RKO (cell line): ENCODE measurements at regions not wholly inside any gene's neighbourhood (a gene's known extent, or its start where the extent isn't known, plus 50 kb on each side); places are given as distances from the start of the nearest gene placed in this dataset.
"Not testable (repeated sequence)": the region's sequence is repeated elsewhere in the genome, so short reads cannot be mapped to it uniquely, and the experiment has no call there.

Source experiments
- DNase-seq: peaks from one replicate; pipeline ENCODE4 v3.0.0-alpha.2; 2016; ENCODE audit warnings: low spot score

- DNase-seq = peak; percentile 54
Observed at GRCh38 chr6:100228437-100228833, 234.4 kb upstream of the MCHR2 start.

- DNase-seq = no peak
Observed at GRCh38 chr6:100226811-100227210, 232.8 kb upstream of the MCHR2 start.

GRCh38 chr6:100223952-100224351 is 229.9 kb upstream of the MCHR2 start:
- not testable (repeated sequence) for DNase-seq

DNA sequence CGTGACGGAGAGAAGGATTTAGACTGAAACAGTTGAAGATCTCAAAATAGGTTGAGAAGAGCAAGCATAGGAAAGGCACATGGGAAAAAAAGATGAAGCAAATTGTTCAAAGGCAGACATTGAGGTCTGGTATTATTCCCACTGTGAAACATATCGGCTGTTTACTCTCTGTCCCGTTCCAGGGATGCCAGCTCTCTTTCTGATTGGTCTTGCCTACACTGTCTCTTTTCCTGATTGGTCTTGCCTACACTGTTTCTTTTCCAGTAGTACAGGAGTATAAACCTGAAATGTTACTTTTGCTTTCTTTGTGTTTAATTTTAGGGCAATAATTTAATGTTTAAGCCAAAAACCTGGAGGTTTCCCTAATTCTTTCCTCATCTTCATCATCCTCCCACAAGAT is 226.5 kb upstream of the MCHR2 start:
- no peak for DNase-seq

- no peak for DNase-seq
Observed at GRCh38 chr6:100217225-100218012, 223.4 kb upstream of the MCHR2 start.

GRCh38 chr6:100216760-100217159 is 222.7 kb upstream of the MCHR2 start:
- DNase-seq = no peak

GRCh38 chr6:100212131-100212530 is 218.1 kb upstream of the MCHR2 start:
- no peak for DNase-seq

GRCh38 chr6:100210137-100211117 is 216.4 kb upstream of the MCHR2 start:
- no peak for DNase-seq

GRCh38 chr6:100209323-100210136 is 215.5 kb upstream of the MCHR2 start:
- no peak for DNase-seq

GRCh38 chr6:100203400-100203799 is 209.4 kb upstream of the MCHR2 start:
- peak; percentile 86 for DNase-seq

DNA sequence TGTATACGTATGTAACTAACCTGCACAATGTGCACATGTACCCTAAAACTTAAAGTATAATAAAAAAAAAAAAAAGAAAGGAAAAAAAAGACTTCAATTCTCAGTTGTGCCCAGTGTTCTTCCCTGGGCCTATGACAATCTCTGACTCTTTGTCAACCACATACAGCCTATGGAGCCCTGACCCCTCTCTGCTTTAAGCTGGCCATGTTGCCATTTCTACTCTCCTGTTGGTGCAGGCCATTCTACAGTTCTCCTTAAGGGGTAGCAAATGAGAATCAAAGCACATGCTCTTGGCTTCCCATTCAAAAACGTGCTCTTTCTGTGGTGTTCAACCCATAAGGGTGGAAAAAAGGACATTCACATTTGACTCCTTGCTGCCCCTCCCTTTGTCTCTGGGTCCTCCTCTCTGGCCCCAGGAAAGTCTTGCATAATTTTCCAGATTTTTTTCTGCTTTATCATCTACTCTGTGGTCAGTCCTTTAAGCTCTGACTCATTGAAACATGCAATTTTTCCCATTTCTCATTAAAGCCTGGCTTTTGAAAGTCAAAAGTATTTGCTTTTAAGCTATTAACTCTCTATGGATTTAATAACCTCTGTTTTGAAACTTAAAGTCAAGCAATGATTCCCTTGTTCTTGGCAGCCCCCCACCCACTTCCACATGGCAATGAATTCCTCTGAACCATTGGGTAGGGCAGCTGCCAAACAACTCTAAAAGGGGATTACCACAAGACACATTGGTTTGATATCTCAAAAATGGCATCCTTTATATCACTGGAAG is 208.6 kb upstream of the MCHR2 start:
- DNase-seq = peak; percentile 81

- DNase-seq = not testable (repeated sequence)
Observed at GRCh38 chr6:100196214-100196982, 202.4 kb upstream of the MCHR2 start.

GRCh38 chr6:100195244-100195643 is 201.2 kb upstream of the MCHR2 start:
- DNase-seq = not testable (repeated sequence)

GRCh38 chr6:100194535-100194934 is 200.5 kb upstream of the MCHR2 start:
- DNase-seq = no peak

DNA sequence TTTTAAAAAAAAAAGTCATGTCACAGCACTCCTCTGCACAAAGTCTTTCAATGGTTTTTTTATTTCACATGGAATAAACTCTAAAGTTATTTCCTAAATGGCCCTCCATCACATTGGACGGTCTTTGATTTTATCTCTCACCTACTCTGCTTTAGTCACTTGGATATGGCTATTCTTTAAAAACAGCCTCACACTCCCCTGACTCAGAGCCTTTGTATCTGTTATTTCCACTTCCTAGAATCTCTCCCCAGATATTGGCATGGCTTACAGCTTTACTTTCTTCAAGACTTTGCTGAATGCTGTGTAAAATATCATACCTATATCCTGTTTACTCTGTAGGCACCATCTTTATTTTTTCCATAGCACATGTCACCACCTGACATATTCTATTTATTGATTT is 194.7 kb upstream of the MCHR2 start:
- DNase-seq = no peak

DNA sequence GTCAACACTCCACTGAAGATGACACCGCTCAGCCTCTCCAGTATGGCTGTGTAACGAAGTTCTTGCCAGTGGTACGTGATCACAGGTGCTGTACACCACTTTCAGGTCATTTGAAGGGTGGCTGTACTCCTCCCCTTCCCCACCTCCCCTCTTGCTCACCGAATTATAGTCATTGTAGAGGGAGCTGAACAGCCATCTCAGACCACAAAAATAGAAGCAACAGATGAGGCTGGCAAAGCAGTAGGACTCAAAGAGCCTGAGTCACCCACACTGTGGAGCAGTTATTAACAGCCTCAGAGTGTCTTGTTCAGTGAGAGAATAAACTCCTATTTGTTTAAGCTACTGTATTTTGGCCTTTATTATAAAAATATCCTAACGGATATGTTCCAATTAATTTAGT is 192.5 kb upstream of the MCHR2 start:
- no peak for DNase-seq

DNA sequence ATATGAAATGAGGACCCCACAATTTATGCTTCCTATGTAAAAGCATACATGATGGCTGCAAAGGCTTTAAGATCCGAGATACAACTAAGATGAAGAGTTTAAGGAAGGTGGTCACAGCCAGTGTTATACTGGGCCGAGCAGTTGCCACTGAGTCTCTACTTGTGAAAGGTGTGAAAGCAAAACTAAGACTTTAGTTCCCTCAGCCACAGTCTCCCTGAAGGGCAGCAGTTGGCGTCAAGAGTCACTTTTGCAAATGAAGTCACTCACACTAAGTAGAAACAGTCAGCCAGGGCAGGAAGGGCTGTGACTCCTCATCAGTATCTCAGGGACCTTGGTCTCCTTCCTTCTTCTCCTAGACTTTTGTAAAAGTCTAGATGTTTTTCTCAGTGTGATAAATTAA is 191.6 kb upstream of the MCHR2 start:
- DNase-seq = no peak

DNA sequence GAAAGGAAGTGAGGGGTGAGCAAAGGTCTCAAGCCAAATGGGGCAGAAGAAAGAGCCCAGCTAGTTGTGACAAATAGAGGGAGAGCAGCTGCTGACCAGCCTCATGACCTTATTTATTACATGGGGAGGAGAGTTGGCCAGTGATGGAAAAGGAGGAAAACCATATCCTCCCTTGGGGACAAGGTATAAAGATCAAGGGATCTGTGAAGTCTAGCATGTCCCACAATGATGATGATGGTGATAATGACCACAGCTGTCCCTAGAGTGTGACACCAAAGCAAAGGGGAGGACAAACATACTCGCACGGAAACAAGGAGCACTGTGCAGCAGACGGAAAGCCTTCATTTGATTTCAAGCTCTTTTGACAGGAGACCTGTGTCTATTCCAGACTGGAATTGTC is 190.4 kb upstream of the MCHR2 start:
- DNase-seq = no peak

- DNase-seq = no peak
Observed at GRCh38 chr6:100182313-100182712, 188.3 kb upstream of the MCHR2 start.

- no peak for DNase-seq
Observed at GRCh38 chr6:100181309-100181708, 187.3 kb upstream of the MCHR2 start.

DNA sequence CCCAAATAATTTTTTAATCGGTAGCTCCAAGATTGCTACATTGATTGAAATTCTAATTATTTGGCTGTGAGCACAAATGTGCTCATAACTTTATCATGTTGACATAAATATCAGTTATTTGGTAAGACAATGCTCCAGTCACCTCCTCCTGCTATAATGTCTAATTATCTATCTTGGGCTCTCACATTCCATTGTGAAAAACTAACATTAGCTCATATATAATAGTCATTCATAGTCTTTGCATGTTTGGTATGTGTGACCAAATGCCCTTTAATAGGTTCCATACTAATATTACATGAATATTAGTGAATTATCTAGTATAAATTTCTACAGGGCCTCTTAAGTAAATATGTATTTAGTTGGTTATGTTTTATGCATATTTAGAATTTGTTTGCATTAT is 185.6 kb upstream of the MCHR2 start:
- no peak for DNase-seq
